SJSA1 (cell line): ENCODE measurements at regions not wholly inside any gene's neighbourhood (a gene's known extent, or its start where the extent isn't known, plus 50 kb on each side); places are given as distances from the start of the nearest gene placed in this dataset.

Source experiments
- DNase-seq, 2 experiments: peaks; one replicate each; pipeline ENCODE4 v3.0.0-alpha.2; 2015 to 2020; ENCODE audit warnings: low spot score in 2 of 2, low read depth in 1 of 2
- H3K27ac ChIP-seq: fragments of 250-450 bp; sonication (Bioruptor Pico); 2 replicates; pipeline ENCODE4 v1.5.1; 2020; ENCODE audit warnings: mild to moderate bottlenecking, moderate library complexity
- H3K27me3 ChIP-seq: fragments of 250-450 bp; sonication (Bioruptor Pico); replicated peaks from 2 replicates; pipeline ENCODE4 v1.5.1; 2020; ENCODE audit warnings: mild to moderate bottlenecking, moderate library complexity
- H3K36me3 ChIP-seq: fragments of 250-450 bp; sonication (Bioruptor Pico); 2 replicates; pipeline ENCODE4 v1.5.1; 2020; ENCODE audit warnings: mild to moderate bottlenecking
- H3K4me1 ChIP-seq: fragments of 250-450 bp; sonication (Bioruptor Pico); replicated peaks from 2 replicates; pipeline ENCODE4 v1.6.1; 2021; ENCODE audit warnings: mild to moderate bottlenecking
- H3K4me3 ChIP-seq: fragments of 250-450 bp; sonication (Bioruptor Pico); 2 replicates; pipeline ENCODE4 v1.5.1; 2020; ENCODE audit warnings: mild to moderate bottlenecking
- H3K9me3 ChIP-seq: fragments of 250-450 bp; sonication (Bioruptor Pico); replicated peaks from 2 replicates; pipeline ENCODE4 v1.5.1; 2020; ENCODE audit warnings: mild to moderate bottlenecking

DNA sequence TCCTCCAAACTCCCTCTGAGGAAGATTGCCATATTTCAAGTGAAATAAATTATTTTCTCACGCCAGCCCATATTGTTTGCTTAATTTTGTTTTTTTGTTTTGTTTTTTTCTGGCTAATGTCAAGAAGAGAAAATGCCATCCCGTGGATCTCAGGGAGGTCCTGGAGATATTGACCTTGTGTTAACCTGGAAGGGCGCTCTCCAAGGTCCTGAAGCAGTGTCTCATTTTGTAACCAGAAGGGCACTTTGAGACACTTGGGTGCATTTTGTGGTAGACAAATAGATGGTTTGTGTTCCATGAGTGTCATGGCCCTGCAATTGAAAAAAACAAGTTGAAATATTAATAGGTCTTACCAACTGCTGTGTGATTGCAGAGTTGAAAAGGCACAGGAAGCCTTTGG, 268.9 kb downstream of the SUDS3 start:
- no peaks in the 10 kb centered on the region for H3K36me3 ChIP-seq
- H3K4me3 ChIP-seq: no peak overlapping the region
- no peaks in the 10 kb centered on the region for H3K4me1 ChIP-seq
- no peaks in the 10 kb centered on the region for H3K9me3 ChIP-seq
- no peak overlapping the region for H3K27ac ChIP-seq
- H3K27me3 ChIP-seq: no peaks in the 10 kb centered on the region
- DNase-seq: no peak

DNA sequence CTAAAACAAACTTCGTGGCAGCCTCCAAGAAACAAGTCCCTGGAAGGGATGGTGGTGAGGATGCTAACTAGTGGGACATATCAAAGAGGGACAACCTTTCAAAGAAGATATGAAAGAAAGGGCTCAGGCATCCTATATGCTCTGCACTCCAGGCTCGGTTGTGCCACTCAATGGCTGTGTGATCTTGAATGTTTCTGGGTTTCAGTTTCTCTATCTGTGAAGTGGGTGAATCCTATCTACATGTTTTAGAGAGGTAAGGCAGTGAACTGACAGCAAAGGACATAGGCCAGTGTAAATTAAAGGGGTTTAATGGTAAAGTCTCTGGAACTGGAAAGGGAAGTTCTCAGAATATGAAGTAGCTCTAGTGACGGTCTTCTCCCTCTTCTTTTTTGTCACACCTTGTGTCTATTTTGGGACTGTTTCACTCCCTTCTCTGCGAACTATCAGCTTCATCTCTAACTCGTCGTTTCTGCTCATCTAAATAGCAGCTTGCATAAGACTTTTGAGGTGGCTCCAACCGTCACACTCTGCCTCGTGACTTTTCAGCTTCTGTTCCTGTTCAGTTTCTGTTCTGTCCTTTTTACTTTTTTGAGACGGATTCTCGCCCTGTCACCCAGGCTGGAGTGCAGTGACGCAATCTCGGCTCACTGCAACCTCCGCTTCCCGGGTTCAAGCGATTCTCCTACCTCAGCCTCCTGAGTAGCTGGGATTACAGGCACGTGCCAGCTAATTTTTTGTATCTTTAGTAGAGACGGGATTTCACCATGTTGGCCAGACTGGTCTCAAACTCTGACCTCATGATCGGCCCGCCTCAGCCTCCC, 273.6 kb downstream of the SUDS3 start:
- Histone ChIP-seq H3K4me3 (no peak overlapping the region), H3K4me1 (no peaks in the 10 kb centered on the region), H3K27me3 (no peaks in the 10 kb centered on the region), H3K9me3 (0 out of 2 replicates have a peak, but pooled peaks cover 3% of the 10 kb centered on the region), H3K36me3 (no peaks in the 10 kb centered on the region), H3K27ac (no peak overlapping the region)
- no peak for DNase-seq

DNA sequence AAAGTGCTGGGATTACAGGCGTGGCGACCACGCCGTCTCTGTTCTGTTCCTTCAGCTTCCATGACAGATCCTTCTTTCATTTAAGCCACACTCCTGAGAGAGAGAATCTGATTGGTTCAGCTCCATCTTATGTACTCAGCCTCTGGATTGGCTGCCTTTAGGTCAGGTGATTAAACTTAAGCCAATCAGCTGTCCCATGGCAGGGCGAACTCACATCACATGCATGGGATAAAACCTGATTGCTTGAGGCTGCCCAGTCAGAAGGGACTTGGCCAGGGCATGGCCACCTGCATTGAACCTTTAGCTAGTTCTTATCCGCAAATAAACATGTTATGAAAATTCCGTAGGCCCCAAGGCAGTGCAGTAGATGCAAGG, 274.2 kb downstream of the SUDS3 start:
- H3K36me3 ChIP-seq: no peaks in the 10 kb centered on the region
- no peak overlapping the region for H3K4me3 ChIP-seq
- DNase-seq: no peak
- no peaks in the 10 kb centered on the region for H3K27me3 ChIP-seq
- H3K9me3 ChIP-seq: 0 out of 2 replicates have a peak, but pooled peaks cover 3% of the 10 kb centered on the region
- no peaks in the 10 kb centered on the region for H3K4me1 ChIP-seq
- no peak overlapping the region for H3K27ac ChIP-seq

DNA sequence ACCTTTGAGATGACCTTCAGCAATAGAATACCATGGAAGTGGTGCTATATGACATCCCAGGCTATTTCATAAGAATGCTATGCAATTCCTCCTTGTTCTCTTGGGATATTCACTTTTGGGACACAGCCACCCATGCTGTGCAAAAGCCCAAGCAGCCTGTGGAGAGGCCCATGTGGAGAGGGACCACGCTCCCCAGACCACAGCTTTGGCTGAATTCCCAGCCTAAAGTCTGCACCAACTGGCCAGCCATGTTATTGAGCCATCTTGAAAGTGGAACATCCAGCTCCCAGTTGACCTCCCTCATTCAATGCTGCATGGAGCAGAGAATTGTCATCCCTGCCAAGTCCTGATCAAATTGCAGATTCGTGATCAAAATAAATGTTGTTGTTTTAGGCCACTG, 275.1 kb downstream of the SUDS3 start:
- H3K36me3 ChIP-seq: no peaks in the 10 kb centered on the region
- H3K9me3 ChIP-seq: 0 out of 2 replicates have a peak, but pooled peaks cover 3% of the 10 kb centered on the region
- no peak overlapping the region for H3K27ac ChIP-seq
- no peaks in the 10 kb centered on the region for H3K27me3 ChIP-seq
- no peak for DNase-seq
- H3K4me1 ChIP-seq: no peaks in the 10 kb centered on the region
- no peak overlapping the region for H3K4me3 ChIP-seq

DNA sequence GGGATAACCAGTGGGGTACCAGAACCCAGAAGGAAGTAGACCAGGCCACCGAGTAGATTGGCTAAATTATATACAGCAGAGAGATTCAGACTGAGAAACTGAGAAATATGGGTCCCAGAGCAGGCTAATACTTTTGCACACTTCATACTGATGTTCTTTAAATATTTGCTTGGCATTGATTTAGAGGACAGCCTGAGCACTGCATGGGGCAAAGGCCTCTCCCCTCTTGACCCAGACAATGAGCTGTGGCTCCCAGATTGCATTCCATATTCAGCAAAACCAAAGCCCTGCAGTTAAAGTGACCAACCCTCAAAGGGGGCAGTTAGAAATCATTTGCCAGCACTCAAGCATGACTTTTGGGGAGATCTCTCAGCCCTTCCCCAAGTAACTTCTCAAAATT, 279.2 kb downstream of the SUDS3 start:
- Histone ChIP-seq H3K4me3 (no peak overlapping the region), H3K36me3 (no peaks in the 10 kb centered on the region), H3K27me3 (no peaks in the 10 kb centered on the region), H3K9me3 (0 out of 2 replicates have a peak, but pooled peaks cover 1% of the 10 kb centered on the region), H3K4me1 (no peaks in the 10 kb centered on the region), H3K27ac (no peak overlapping the region)
- DNase-seq: no peak

DNA sequence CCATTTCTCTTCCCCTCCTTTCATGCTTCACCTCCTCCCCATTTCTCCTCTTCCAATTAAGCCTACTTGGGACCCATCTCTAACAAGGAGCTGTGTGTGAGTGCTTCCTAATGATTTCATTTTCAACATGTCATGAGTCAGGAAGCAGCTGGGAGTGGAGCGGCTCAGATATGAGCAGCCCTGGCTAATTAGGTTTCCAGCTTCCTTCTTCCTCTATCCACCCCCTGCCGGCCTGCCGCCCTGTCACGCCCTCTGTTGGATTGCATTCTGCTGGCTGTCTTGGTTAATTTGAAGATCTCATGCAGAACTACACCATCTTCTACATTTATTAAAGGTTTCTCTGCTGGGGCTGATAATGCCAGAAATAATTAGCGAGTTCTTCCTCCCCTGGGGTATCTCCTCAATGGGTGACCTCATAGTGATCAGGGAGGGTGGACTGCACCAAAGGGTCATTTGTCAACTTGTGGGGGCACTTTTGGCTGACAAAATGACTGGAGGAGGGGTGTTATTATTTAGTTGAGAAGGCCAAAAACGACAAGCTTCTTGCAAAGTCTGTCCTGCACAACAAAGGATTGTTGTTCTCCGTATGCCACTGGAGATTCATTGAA, 300.9 kb upstream of the SRRM4 start:
- Histone ChIP-seq H3K36me3 (no peaks in the 10 kb centered on the region), H3K9me3 (no peaks in the 10 kb centered on the region), H3K4me1 (no peaks in the 10 kb centered on the region), H3K27me3 (no peaks in the 10 kb centered on the region), H3K27ac (no peak overlapping the region), H3K4me3 (no peak overlapping the region)
- no peak for DNase-seq

DNA sequence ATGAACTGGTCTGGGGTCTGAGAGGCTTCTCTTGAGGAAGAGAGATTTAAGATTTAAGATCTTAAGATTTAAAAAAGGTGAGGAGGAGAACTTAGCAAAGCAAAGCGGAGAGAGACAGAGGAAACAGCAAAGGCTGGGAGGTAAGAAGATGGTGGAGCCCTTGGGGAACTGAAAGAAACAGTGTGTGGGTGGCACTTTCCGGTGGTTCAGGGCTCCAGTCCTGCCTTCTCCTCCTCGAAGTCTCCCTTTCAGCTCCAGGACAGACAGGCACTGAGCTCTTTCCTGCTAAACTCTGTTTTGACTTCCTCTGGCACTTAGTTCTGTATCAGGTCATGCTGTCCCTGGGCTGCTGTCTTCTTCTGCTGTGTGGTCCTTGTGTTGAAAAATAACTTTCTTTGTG, 298.7 kb upstream of the SRRM4 start:
- H3K27me3 ChIP-seq: no peaks in the 10 kb centered on the region
- DNase-seq: no peak
- no peak overlapping the region for H3K27ac ChIP-seq
- H3K36me3 ChIP-seq: no peaks in the 10 kb centered on the region
- H3K4me3 ChIP-seq: no peak overlapping the region
- H3K4me1 ChIP-seq: no peaks in the 10 kb centered on the region
- no peaks in the 10 kb centered on the region for H3K9me3 ChIP-seq

DNA sequence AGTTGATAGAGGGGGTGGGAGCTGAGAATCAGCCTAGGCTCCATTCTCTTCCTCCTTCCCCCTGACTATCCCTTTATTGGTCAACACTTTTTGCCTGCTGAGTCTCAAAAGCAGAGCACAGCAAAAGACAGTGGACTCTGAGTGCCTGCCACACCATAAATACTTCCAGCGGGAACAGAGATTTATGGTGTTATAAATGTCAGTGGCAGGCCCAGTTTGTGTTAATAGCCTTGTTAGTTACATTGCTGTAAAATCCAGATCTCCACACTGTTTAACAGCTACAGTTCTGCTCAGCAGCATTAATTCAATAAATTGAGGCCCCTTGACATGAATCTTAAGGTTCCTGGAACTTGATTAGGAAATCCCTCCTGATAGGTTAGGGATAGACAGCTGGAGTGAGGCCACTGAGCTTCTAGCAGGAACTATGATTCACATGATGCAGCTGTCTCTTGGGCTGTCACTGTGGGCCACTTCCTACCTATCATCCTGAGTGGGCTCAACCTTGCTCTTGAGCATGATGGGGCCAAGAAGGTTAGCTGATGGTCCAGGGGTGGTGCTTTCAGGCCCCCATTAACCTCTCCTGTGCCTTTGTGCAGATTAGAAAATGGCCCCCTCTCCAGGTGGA, 295.2 kb upstream of the SRRM4 start:
- DNase-seq: no peak

DNA sequence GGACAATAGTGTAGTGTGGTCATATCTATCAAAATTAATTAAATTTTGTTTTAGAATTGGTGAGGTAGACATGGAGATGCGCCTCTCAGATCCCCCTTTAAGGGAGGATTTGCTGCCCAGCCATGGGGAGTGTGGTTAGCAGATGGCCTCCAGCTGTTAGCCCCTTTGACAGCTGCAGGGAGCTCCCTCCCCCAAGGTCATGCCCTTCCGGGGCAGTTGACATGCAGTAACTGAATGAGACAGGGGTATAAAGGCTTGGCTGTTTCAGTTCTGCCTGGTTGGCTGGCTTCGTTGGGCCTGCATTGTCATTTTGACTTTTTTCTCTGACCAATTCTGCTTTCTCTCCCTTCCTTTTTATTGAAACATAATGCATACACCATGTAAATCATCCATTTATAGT, 291.5 kb upstream of the SRRM4 start:
- Histone ChIP-seq H3K4me3 (no peak overlapping the region), H3K27ac (no peak overlapping the region), H3K27me3 (no peaks in the 10 kb centered on the region), H3K36me3 (no peaks in the 10 kb centered on the region), H3K4me1 (no peaks in the 10 kb centered on the region), H3K9me3 (no peaks in the 10 kb centered on the region)
- no peak for DNase-seq

More for the DNA sequence above, 295.2 kb upstream of the SRRM4 start:
- Histone ChIP-seq H3K27me3 (no peaks in the 10 kb centered on the region), H3K27ac (no peak overlapping the region), H3K4me3 (no peak overlapping the region), H3K9me3 (no peaks in the 10 kb centered on the region), H3K4me1 (no peaks in the 10 kb centered on the region), H3K36me3 (no peaks in the 10 kb centered on the region)

DNA sequence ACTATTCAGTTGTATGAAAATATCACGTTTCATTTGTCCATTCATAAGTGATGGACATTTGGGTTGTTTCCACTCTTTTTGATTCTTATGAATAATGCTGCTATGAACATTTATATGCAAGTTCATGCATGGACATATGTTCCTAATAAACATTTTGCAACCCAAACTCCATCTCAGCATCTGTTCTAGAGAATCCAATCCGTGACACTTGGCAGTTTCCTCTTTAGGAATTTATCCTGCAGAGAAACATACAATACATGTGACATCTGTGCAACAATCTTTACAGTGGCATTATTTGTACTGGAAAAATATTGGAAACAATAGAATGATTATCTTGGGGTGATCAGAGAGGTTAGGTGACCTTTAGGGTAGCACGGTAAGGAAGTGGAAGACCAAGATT, 290.8 kb upstream of the SRRM4 start:
- H3K27ac ChIP-seq: no peak overlapping the region
- no peak overlapping the region for H3K4me3 ChIP-seq
- no peak for DNase-seq
- H3K27me3 ChIP-seq: no peaks in the 10 kb centered on the region
- no peaks in the 10 kb centered on the region for H3K9me3 ChIP-seq
- H3K36me3 ChIP-seq: no peaks in the 10 kb centered on the region
- no peaks in the 10 kb centered on the region for H3K4me1 ChIP-seq

DNA sequence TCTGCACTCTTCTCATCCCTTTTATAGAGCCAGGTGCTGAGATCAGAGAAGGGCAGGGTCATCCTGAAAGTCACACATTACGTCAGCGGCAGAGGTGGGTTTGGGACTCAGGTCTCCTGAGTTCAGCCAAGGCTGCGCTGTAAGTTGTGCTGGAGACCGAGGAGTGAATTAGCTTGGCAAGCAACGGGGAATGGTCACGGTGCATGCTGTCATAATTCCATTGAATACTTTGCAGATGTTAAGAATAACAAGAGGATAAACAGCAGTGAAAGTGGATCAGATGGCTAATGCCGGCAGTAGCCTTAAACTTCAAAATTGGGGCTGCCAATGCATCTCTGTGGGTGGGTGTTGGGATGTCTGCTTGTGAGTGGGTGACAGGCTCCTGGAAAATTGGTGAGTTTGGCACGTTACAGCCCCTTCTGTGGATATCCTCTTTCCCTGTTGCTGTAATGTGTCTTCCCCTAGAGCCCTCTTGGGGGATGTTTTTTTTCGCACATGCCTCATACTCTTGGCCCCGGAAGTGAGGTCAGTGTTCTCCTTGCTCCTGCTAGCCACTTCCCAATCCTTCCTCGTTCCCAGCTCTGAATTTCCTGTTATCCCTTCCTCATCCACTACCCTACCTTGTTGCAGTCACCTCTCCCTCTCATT, 287.1 kb upstream of the SRRM4 start:
- no peaks in the 10 kb centered on the region for H3K27me3 ChIP-seq
- H3K36me3 ChIP-seq: no peaks in the 10 kb centered on the region
- no peak overlapping the region for H3K4me3 ChIP-seq
- DNase-seq: no peak
- H3K9me3 ChIP-seq: no peaks in the 10 kb centered on the region
- H3K4me1 ChIP-seq: no peaks in the 10 kb centered on the region
- H3K27ac ChIP-seq: no peak overlapping the region

DNA sequence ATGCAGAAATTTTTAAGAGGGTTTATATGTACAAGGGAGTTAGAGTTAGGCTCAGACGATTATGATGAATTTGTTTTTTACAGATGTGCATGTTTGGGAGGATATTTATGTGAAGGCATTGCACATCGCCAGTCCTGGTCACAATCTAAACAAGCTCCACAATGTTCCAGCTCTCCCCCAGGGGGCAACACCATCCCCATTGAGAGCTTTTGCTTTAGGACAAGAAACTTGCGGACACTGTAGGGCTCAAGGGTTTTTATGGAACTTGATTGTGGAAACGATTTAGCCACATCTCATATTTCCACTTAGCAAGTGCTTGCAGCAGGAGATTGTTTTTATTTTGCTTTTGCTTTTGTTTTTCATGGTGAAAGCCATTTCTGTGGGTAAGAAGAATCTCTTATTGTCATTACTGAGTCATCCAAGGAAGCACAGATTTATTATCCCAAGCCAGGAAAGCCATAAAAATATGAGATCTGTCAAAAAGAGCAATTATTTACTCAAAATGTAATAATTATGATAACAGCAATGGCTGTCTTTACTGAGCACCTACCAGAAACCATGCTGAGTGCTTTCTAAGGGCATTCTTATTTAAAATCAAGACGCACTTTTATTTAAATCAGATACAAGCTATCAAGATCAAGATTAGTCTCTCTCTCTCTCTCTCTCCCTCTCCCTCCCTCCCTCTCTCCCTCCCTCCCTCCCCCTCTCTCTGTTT, 276.7 kb upstream of the SRRM4 start:
- Histone ChIP-seq H3K27ac (no peak overlapping the region), H3K4me1 (no peaks in the 10 kb centered on the region), H3K9me3 (no peaks in the 10 kb centered on the region), H3K27me3 (no peaks in the 10 kb centered on the region), H3K36me3 (no peaks in the 10 kb centered on the region), H3K4me3 (no peak overlapping the region)
- DNase-seq: no peak

DNA sequence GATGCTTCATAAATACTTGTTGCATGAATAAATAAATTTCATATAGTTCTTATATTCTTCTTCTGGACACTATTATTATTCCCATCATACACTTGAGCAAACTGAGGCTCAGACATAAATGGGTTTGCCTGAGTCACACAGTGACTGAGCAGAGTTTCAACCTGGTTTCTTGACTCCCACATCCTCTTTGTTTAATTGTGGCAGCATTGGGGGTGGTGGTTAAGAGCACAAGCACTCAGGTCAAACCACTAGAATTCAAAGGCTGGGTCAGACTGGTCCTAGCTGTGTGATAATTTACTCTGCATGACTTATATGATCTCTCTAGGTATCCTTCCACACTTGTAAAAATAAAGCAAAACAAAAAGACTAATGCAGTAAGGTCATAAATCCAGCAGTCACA, 274.9 kb upstream of the SRRM4 start:
- Histone ChIP-seq H3K4me3 (no peak overlapping the region), H3K36me3 (no peaks in the 10 kb centered on the region), H3K9me3 (no peaks in the 10 kb centered on the region), H3K27me3 (no peaks in the 10 kb centered on the region), H3K4me1 (no peaks in the 10 kb centered on the region), H3K27ac (no peak overlapping the region)
- no peak for DNase-seq
